Occipital lobe (tissue), 1 donor: ENCODE measurements at regions not wholly inside any gene's neighbourhood (a gene's known extent, or its start where the extent isn't known, plus 50 kb on each side); places are given as distances from the start of the nearest gene placed in this dataset.

Experiments
- DNase-seq: peaks from one replicate; lab custom pipeline; 2025; lab: John Stamatoyannopoulos, UW

- DNase-seq: no peak
These were observed 371.8 kb downstream of the ADAMTS20 start for GRCh38 chr12:43180242-43180641.

GRCh38 chr12:43179486-43179885 lies 372.5 kb downstream of the ADAMTS20 start:
- DNase-seq: no peak

- DNase-seq: no peak
These were observed 374.7 kb downstream of the ADAMTS20 start for GRCh38 chr12:43177276-43177675.

GRCh38 chr12:43169115-43169681 lies 382.8 kb downstream of the ADAMTS20 start:
- DNase-seq: no peak

- no peak for DNase-seq
These were observed 384.3 kb downstream of the ADAMTS20 start for GRCh38 chr12:43167691-43168090.

GRCh38 chr12:43165351-43165750 lies 386.7 kb downstream of the ADAMTS20 start:
- no peak for DNase-seq

GRCh38 chr12:43162138-43162537 lies 389.9 kb downstream of the ADAMTS20 start:
- DNase-seq: no peak

GRCh38 chr12:43159506-43159905 lies 392.5 kb downstream of the ADAMTS20 start:
- DNase-seq: no peak

- DNase-seq: no peak
These were observed 393.9 kb downstream of the ADAMTS20 start for GRCh38 chr12:43158126-43158525.

GRCh38 chr12:43155376-43155775 lies 396.6 kb downstream of the ADAMTS20 start:
- no peak for DNase-seq

GRCh38 chr12:43154498-43155045 lies 397.4 kb downstream of the ADAMTS20 start:
- no peak for DNase-seq

- no peak for DNase-seq
These were observed 400.5 kb downstream of the ADAMTS20 start for GRCh38 chr12:43151441-43151981.

GRCh38 chr12:43148691-43149090 lies 403.3 kb downstream of the ADAMTS20 start:
- DNase-seq: no peak

GRCh38 chr12:43147878-43148277 lies 404.1 kb downstream of the ADAMTS20 start:
- no peak for DNase-seq

GRCh38 chr12:43145481-43145880 lies 406.5 kb downstream of the ADAMTS20 start:
- no peak for DNase-seq

- DNase-seq: no peak
These were observed 408.7 kb downstream of the ADAMTS20 start for GRCh38 chr12:43143278-43143677.

GRCh38 chr12:43132291-43132690 lies 419.7 kb downstream of the ADAMTS20 start:
- DNase-seq: no peak

- DNase-seq: no peak
These were observed 420.7 kb downstream of the ADAMTS20 start for GRCh38 chr12:43131301-43131700.

GRCh38 chr12:43127886-43128549 lies 424.0 kb downstream of the ADAMTS20 start:
- no peak for DNase-seq

- no peak for DNase-seq
These were observed 425.2 kb downstream of the ADAMTS20 start for GRCh38 chr12:43126652-43127375.

GRCh38 chr12:43123461-43123860 lies 428.5 kb downstream of the ADAMTS20 start:
- DNase-seq: no peak

GRCh38 chr12:43120150-43120549 lies 431.9 kb downstream of the ADAMTS20 start:
- no peak for DNase-seq
